GM12873 (cell line): ENCODE measurements at regions not wholly inside any gene's neighbourhood (a gene's known extent, or its start where the extent isn't known, plus 50 kb on each side); places are given as distances from the start of the nearest gene placed in this dataset.

ENCODE experiments used
- CTCF ChIP-seq: IDR thresholded peaks from 2 replicates; pipeline ENCODE4 v1.5.1; 2012; ENCODE audit warnings: low read depth, mild to moderate bottlenecking, moderate library complexity, low read length, control low read depth; ENCODE audit not compliant: insufficient read depth; ENCODE audit errors: missing control alignments

GRCh38 chr2:208545403-208546042 is 138.9 kb downstream of the PTH2R start:
- no peak for TF ChIP-seq CTCF

- TF ChIP-seq CTCF = no peak
Observed at GRCh38 chr2:208546107-208546506, 139.5 kb downstream of the PTH2R start.

- TF ChIP-seq CTCF = no peak
Observed at GRCh38 chr2:208546860-208547650, 140.5 kb downstream of the PTH2R start.

- no peak for TF ChIP-seq CTCF
Observed at GRCh38 chr2:208548700-208549099, 142.1 kb downstream of the PTH2R start.

GRCh38 chr2:208549546-208550158 is 143.1 kb downstream of the PTH2R start:
- no peak for TF ChIP-seq CTCF

GRCh38 chr2:208552943-208553342 is 146.4 kb downstream of the PTH2R start:
- TF ChIP-seq CTCF = no peak

GRCh38 chr2:208556983-208557484 is 150.4 kb downstream of the PTH2R start:
- no peak for TF ChIP-seq CTCF
